Stomach (tissue), 8 donors: ENCODE measurements at regions not wholly inside any gene's neighbourhood (a gene's known extent, or its start where the extent isn't known, plus 50 kb on each side); places are given as distances from the start of the nearest gene placed in this dataset.
"Not testable (repeated sequence)": the region's sequence is repeated elsewhere in the genome, so short reads cannot be mapped to it uniquely, and the experiment has no call there.

Experiments used
- DNase-seq, 2 donors: peaks; one replicate each; pipeline versions ENCODE4 v3.0.0 to v3.0.0-alpha.2; 2013 to 2019
- H3K27ac ChIP-seq, 5 donors: fragments of 200-600 bp in 4 of 5; sonication (generic) in 4 of 5; one replicate each; pipeline ENCODE4 v1.5.1; 2013 to 2019; ENCODE audit warnings: mild to moderate bottlenecking in 1 of 5, moderate library complexity in 1 of 5
- H3K27me3 ChIP-seq, 3 donors: fragments of 200-600 bp; sonication (generic); one replicate each; pipeline ENCODE4 v1.5.1; 2017 to 2019; ENCODE audit warnings: mixed run types in 1 of 3
- H3K36me3 ChIP-seq, 4 donors: fragments of 200-600 bp; sonication (generic); 1 replicate in 3 of 4; 2 replicates in 1 of 4; pipeline ENCODE4 v1.5.1; 2016 to 2019
- H3K4me1 ChIP-seq, 4 donors: fragments of 200-600 bp; sonication (generic); one replicate each; pipeline ENCODE4 v1.5.1; 2016 to 2019
- H3K4me3 ChIP-seq, 4 donors: fragments of 200-600 bp; sonication (generic) in 3 of 4; one replicate each; pipeline ENCODE4 v1.5.1; 2016 to 2019; ENCODE audit warnings: mild to moderate bottlenecking in 1 of 4
- H3K9me3 ChIP-seq, 4 donors: fragments of 200-600 bp; sonication (generic); one replicate each; pipeline ENCODE4 v1.5.1; 2016 to 2019
- EP300 ChIP-seq: sonication (generic); formaldehyde crosslinking; IDR thresholded peaks from one replicate; pipeline ENCODE4 v1.6.1; 2017; ENCODE audit warnings: antibody characterized with exemption
- POLR2A ChIP-seq, 4 donors: fragments of 450-650 bp; IDR thresholded peaks; one replicate each; pipeline ENCODE4 v1.6.1; 2016; ENCODE audit warnings: antibody characterized with exemption in 4 of 4, control low read depth in 2 of 4, mild to moderate bottlenecking in 1 of 4, moderate library complexity in 1 of 4
- POLR2AphosphoS5 ChIP-seq, 3 donors: sonication (generic); formaldehyde crosslinking; IDR thresholded peaks; one replicate each; pipeline ENCODE4 v1.6.1; 2016; ENCODE audit warnings: antibody characterized with exemption in 3 of 3
- WGBS, 5 donors: extraction: QIAGEN DNeasy Blood & Tissue Kit in 3 of 5; methylation state at CpG; one replicate each; pipeline versions ENCODE4 v1.1.5 to v1.1.7; 2013 to 2018; 5-methylcytosine and 5-hydroxymethylcytosine counted together
- intact Hi-C: fragments of 100-400 bp; cut with DNase I; formaldehyde crosslinking; loops from one replicate; pipeline ENCODE4 v1.15.1; 2023; ENCODE audit warnings: low total_unique reads
- TF ChIP-seq, protein P1 (sequence below), 7 experiments: fragments of 450-650 bp in 4 of 7; fragments of 200-600 bp in 3 of 7; sonication (generic) in 3 of 7; IDR thresholded peaks; one replicate each; pipeline ENCODE4 v1.5.1; 2016 to 2019; ENCODE audit warnings: antibody characterized with exemption in 7 of 7, control low read depth in 2 of 7, mild to moderate bottlenecking in 1 of 7
- donor health status: healthy with polysubstance abuse.
- donor health status: Bipolar disorder and iron deficiency.
- donor health status: healthy.

DNA sequence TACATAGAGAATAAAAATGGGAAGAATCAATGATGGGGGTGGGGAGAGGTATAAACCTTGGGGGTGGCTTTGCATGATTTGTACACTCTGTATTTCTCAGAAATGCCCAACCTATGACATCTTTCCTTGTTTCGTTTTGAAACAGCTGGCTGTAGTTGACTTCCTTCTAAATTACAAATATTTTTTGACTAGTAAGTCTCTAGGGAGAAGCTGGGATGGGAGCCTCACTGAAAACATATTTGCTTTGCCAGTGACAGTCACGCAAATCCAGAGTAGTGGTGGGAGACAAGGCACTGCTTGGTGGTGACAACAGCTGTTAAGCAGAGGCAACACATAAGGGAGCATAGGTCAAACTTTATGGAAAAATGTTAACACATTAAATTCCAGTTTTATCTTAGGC is 440.5 kb downstream of the SEMA3D start:
- intact Hi-C loops: no loop called here
- H3K4me1 ChIP-seq: no peaks in the 10 kb centered on the region
- TF ChIP-seq EP300: no peak
- H3K27ac ChIP-seq: no peak overlapping the region
- no peak overlapping the region for H3K4me3 ChIP-seq
- no peaks in the 10 kb centered on the region for H3K36me3 ChIP-seq
- DNase-seq: peak in 1 of 2 donors; percentile 31
- H3K27me3 ChIP-seq: no peaks in the 10 kb centered on the region
- WGBS, 5 donors: 47 to 59% (median 55%) methylated on average over 2 of the region's 2 CpGs
- H3K9me3 ChIP-seq: no peaks in the 10 kb centered on the region

DNA sequence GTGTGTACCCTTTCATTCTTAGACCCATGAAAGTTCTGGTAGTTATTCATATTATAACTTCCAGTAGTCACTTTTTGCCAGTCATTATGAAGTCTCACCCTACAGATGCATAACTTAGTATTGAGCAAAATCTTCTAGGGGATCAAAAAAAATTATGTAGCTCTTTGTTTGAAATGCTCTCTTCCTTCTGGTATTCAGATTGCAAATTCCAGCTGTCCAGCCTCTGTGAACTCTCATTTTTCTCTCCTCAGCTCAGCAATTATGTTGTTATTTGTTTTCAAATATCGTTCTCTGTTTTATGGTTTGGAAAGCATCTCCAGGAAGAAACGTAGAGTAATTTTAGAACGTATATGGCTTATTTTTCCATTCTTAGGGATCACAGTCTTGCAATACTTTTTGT is 442.5 kb downstream of the SEMA3D start:
- Histone ChIP-seq H3K27ac (no peak overlapping the region), H3K4me1 (no peaks in the 10 kb centered on the region), H3K27me3 (no peaks in the 10 kb centered on the region), H3K36me3 (no peaks in the 10 kb centered on the region), H3K4me3 (no peak overlapping the region), H3K9me3 (no peaks in the 10 kb centered on the region)
- DNase-seq: no peak
- intact Hi-C loops: no loop called here
- 60 to 87% (median 76%) methylated on average over 3 of the region's 3 CpGs for WGBS, 5 donors
- TF ChIP-seq POLR2A (IDR thresholded peaks at IDR 0.05) (no peak), EP300 (no peak), POLR2AphosphoS5 (IDR thresholded peaks at IDR 0.05) (no peak)
- TF ChIP-seq, protein P1, sequence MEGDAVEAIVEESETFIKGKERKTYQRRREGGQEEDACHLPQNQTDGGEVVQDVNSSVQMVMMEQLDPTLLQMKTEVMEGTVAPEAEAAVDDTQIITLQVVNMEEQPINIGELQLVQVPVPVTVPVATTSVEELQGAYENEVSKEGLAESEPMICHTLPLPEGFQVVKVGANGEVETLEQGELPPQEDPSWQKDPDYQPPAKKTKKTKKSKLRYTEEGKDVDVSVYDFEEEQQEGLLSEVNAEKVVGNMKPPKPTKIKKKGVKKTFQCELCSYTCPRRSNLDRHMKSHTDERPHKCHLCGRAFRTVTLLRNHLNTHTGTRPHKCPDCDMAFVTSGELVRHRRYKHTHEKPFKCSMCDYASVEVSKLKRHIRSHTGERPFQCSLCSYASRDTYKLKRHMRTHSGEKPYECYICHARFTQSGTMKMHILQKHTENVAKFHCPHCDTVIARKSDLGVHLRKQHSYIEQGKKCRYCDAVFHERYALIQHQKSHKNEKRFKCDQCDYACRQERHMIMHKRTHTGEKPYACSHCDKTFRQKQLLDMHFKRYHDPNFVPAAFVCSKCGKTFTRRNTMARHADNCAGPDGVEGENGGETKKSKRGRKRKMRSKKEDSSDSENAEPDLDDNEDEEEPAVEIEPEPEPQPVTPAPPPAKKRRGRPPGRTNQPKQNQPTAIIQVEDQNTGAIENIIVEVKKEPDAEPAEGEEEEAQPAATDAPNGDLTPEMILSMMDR (IDR thresholded peaks at IDR 0.05): no peak

DNA sequence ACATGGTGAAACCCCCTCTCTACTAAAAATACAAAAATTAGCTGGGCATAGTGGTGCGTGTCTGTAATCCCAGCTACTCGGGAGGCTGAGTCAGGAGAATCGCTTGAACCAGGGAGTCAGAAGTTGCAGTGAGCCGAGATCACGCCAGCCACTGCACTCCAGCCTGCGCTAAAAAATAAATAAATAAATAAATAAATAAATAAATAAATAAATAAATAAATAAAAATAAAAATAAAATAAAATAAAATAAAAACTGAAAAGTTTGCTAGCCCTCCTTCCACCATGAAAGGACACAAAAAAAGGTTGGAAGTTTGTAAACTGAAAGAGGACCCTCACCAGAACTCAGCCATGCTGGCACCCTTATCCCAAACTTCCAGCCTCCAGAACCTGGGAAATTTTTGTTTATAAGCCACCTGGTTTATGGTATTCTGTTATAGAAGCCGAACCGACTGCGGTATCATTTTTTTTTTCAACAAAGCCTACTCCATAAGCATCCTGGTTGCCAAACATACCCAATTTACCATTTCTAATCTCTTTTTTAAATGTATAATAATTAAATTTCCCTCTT is 448.2 kb downstream of the SEMA3D start:
- DNase-seq: no peak
- TF ChIP-seq POLR2A (IDR thresholded peaks at IDR 0.05) (no peak), EP300 (no peak), POLR2AphosphoS5 (IDR thresholded peaks at IDR 0.05) (no peak)
- TF ChIP-seq, protein P1 (IDR thresholded peaks at IDR 0.05): no peak
- Histone ChIP-seq H3K27me3 (no peaks in the 10 kb centered on the region), H3K27ac (no peak overlapping the region), H3K36me3 (no peaks in the 10 kb centered on the region), H3K9me3 (no peaks in the 10 kb centered on the region), H3K4me3 (no peak overlapping the region), H3K4me1 (no peaks in the 10 kb centered on the region)
- 95 to 97% (median 97%) methylated on average over 9 of the region's 9 CpGs for WGBS, 5 donors
- intact Hi-C loops: no loop called here

DNA sequence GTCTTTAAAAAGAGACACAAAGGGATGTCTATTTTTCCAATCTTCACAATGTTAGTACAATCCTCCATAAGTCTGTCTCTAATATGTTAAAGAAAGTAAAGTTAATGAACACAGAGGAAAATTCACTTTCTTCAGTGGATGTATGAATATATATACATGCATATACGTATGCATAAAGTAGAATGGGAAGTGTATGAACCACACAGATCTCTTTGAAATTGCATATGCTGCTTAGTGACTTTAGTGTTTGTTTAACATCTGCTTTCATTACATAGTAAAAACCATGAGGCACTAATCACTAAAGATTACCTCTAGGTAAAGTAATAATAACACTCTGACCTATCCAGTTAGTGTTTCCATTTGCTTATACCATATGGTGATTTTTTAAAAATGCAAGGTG is 451.2 kb downstream of the SEMA3D start:
- Histone ChIP-seq H3K4me3 (no peak overlapping the region), H3K27ac (no peak overlapping the region), H3K27me3 (no peaks in the 10 kb centered on the region), H3K4me1 (no peaks in the 10 kb centered on the region), H3K9me3 (peaks cover 0 to 6% (median 4%) of the 10 kb centered on the region in 4 donors), H3K36me3 (no peaks in the 10 kb centered on the region)
- WGBS, 5 donors: 70 to 93% (median 89%) methylated on average over 1 of the region's 1 CpG
- TF ChIP-seq POLR2AphosphoS5 (IDR thresholded peaks at IDR 0.05): no peak
- TF ChIP-seq, protein P1 (IDR thresholded peaks at IDR 0.05): no peak
- no peak for TF ChIP-seq EP300
- no peak for TF ChIP-seq POLR2A (IDR thresholded peaks at IDR 0.05)
- intact Hi-C loops: no loop called here
- DNase-seq: no peak

DNA sequence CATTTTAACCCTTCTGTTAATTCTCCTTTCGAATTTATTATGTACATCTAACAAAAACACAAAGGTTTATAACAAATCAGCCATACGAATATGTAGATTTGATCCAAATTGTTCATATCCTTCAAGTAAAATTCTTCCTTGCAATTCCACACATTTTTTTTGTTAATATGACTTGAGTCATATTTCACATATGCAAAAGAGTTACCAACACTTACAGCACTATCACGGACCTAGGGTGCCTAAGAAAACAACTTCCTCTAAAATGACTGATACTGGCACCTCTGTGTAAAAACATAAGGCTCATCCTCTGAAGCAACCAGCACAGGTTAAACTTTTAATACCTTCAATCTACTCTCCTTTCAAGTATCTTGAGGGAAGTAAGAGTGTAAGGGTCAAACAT is 451.8 kb downstream of the SEMA3D start:
- TF ChIP-seq, protein P1 (IDR thresholded peaks at IDR 0.05): no peak
- TF ChIP-seq POLR2A (IDR thresholded peaks at IDR 0.05): no peak
- TF ChIP-seq EP300: no peak
- TF ChIP-seq POLR2AphosphoS5 (IDR thresholded peaks at IDR 0.05): no peak
- no peak overlapping the region for H3K4me3 ChIP-seq
- DNase-seq: no peak
- intact Hi-C loops: no loop called here
- H3K4me1 ChIP-seq: no peaks in the 10 kb centered on the region
- H3K27ac ChIP-seq: no peak overlapping the region
- 74 to 92% (median 87%) methylated on average over 3 of the region's 3 CpGs for WGBS, 5 donors
- H3K27me3 ChIP-seq: no peaks in the 10 kb centered on the region
- peaks cover 0 to 6% (median 4%) of the 10 kb centered on the region in 4 donors for H3K9me3 ChIP-seq
- H3K36me3 ChIP-seq: no peaks in the 10 kb centered on the region

DNA sequence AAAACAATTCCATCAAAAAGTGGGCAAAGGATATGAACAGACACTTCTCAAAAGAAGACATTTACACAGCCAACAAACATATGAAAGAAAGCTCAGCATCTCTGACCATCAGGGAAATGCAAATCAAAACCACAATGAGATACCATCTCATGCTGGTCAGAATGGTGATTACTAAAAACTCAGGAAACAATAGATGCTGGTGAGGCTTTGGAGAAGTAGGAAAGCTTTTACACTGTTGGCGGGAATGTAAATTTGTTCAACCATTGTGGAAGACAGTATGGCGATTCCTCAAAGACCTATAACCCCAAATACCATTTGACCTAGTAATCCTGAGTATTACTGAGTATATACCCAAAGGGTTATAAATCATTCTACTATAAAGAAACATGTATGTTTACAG is 452.9 kb downstream of the SEMA3D start:
- 91 to 95% (median 94%) methylated on average over 2 of the region's 2 CpGs for WGBS, 5 donors
- H3K36me3 ChIP-seq, DNase-seq, H3K9me3 ChIP-seq, intact Hi-C loops, H3K27me3 ChIP-seq, H3K4me3 ChIP-seq, H3K4me1 ChIP-seq, H3K27ac ChIP-seq: not testable (repeated sequence)

DNA sequence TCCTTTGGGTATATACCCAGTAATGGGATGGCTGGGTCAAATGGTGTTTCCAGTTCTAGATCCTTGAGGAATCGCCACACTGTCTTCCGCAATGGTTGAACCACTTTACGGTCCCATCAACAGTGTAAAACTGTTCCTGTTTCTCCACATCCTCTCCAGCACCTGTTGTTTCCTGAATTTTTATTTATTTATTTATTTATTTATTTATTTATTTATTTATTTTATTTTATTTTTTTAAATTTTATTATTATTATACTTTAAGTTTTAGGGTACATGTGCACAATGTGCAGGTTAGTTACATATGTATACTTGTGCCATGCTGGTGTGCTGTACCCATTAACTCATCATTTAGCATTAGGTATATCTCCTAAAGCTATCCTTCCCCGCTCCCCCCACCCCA is 456.0 kb downstream of the SEMA3D start:
- intact Hi-C loops, H3K4me3 ChIP-seq, H3K27me3 ChIP-seq, DNase-seq, H3K27ac ChIP-seq, H3K36me3 ChIP-seq, H3K4me1 ChIP-seq: not testable (repeated sequence)
- WGBS, 5 donors: 91 to 97% (median 96%) methylated on average over 4 of the region's 4 CpGs
- peaks cover 0 to 13% (median 5%) of the 10 kb centered on the region in 4 donors for H3K9me3 ChIP-seq
